Aorta (tissue), 5 donors: ENCODE measurements at regions not wholly inside any gene's neighbourhood (a gene's known extent, or its start where the extent isn't known, plus 50 kb on each side); places are given as distances from the start of the nearest gene placed in this dataset.
"Not testable (repeated sequence)": the region's sequence is repeated elsewhere in the genome, so short reads cannot be mapped to it uniquely, and the experiment has no call there.

Experiments used
- ATAC-seq: fragments of 200-7000 bp; cut with Tn5 transposase; one replicate; pipeline ENCODE4 v1.9.1; 2022; ENCODE audit warnings: moderate library complexity; ENCODE audit not compliant: low FRiP score
- DNase-seq, 2 donors: peaks; one replicate each; pipeline ENCODE4 v3.0.0-alpha.2; 2020
- H3K27ac ChIP-seq, 2 donors: one replicate each; pipeline ENCODE4 v1.5.1; 2013; ENCODE audit warnings: low read length in 2 of 2, mild to moderate bottlenecking in 2 of 2, moderate library complexity in 2 of 2, control low read depth in 1 of 2, inconsistent platforms in 1 of 2, low read depth in 1 of 2
- H3K27me3 ChIP-seq, 2 donors: one replicate each; pipeline ENCODE4 v1.6.1; 2013; ENCODE audit warnings: control low read depth in 1 of 2, low read length in 1 of 2, mild to moderate bottlenecking in 1 of 2, moderate library complexity in 1 of 2; ENCODE audit not compliant: insufficient read depth in 2 of 2, control insufficient read depth in 1 of 2
- H3K36me3 ChIP-seq, 2 donors: one replicate each; pipeline ENCODE4 v1.6.1; 2013; ENCODE audit warnings: control low read depth in 1 of 2, low read length in 1 of 2, mild to moderate bottlenecking in 1 of 2; ENCODE audit not compliant: insufficient read depth in 2 of 2, control insufficient read depth in 1 of 2
- H3K4me1 ChIP-seq, 2 donors: one replicate each; pipeline ENCODE4 v1.6.1; 2013; ENCODE audit warnings: low read length in 2 of 2, control low read depth in 1 of 2, mild to moderate bottlenecking in 1 of 2, moderate library complexity in 1 of 2; ENCODE audit not compliant: insufficient read depth in 2 of 2, control insufficient read depth in 1 of 2
- H3K4me3 ChIP-seq, 2 donors: one replicate each; pipeline ENCODE4 v1.5.1; 2013; ENCODE audit warnings: low read length in 2 of 2, control low read depth in 1 of 2, mild to moderate bottlenecking in 1 of 2
- H3K9me3 ChIP-seq: one replicate; pipeline ENCODE4 v1.6.1; 2013; ENCODE audit warnings: mild to moderate bottlenecking, low read length; ENCODE audit not compliant: control insufficient read depth
- WGBS, 2 donors: extraction: QIAGEN DNeasy Blood & Tissue Kit; methylation state at CpG; one replicate each; pipeline ENCODE4 v1.1.7; 2013; 5-methylcytosine and 5-hydroxymethylcytosine counted together
- intact Hi-C, 2 donors: fragments of 100-400 bp; cut with DNase I; formaldehyde crosslinking; loops; one replicate each; pipeline versions ENCODE4 v1.14.2 to v1.15.0; 2022
- donor health status: healthy with polysubstance abuse.
- donor health status: Bipolar disorder and iron deficiency.
- donor health status: DM: no; HTN: no; CAD: no.
- donor health status: DM: no; HTN: no; CAD: no.
- donor health status: DM: yes; HTN: yes; CAD: no.

DNA sequence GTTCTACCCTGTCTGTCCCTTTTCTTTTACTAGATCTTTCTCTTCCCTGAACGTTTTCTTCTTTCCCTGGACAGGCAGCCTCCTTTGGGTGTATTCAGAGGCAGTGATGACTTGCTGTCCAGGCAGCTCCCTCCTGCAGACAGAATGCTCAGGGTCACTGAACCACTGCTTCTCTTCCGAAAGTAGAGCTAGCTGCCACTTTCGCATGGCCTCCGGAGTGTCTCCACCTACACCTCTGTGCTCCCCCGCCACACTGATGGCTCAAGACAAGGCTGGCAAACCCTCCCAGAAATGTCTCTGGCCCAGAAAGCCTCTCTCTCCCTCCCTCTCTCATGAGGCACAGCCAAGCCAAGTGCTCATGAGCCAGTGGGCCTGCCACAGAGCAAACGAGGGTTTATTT is 207.8 kb downstream of the CDRT15L2 start:
- ATAC-seq (no peak), DNase-seq (no peak)
- Histone ChIP-seq H3K27me3 (no peaks in the 10 kb centered on the region), H3K9me3 (no peaks in the 10 kb centered on the region), H3K4me3 (no peak overlapping the region), H3K27ac (no peak overlapping the region), H3K4me1 (no peaks in the 10 kb centered on the region), H3K36me3 (no peaks in the 10 kb centered on the region)
- intact Hi-C loops: no loop called here
- 54 to 68% methylated on average over 6 of the region's 6 CpGs for WGBS, 2 donors

DNA sequence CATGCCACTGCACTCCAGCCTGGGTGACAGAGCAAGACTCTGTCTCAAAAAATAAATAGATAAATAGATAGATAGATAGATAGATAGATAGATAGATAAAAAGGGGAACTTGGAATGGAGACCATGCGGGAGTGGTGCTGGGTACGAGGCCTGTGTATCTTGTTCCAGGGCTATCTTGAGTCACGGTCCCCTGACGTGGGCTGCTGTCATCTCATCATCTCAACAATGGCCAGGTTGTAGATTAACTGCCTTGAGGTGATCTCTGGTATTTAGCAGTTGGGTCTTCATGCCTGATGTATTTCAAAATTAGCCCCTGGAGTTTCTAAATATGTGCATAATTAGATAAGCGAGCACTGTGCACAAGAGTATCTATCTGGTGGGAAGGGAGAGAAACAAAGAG is 212.1 kb downstream of the CDRT15L2 start:
- DNase-seq (no peak), ATAC-seq (no peak)
- 94 to 98% methylated on average over 5 of the region's 5 CpGs for WGBS, 2 donors
- Histone ChIP-seq H3K9me3 (no peaks in the 10 kb centered on the region), H3K4me3 (no peak overlapping the region), H3K4me1 (no peaks in the 10 kb centered on the region), H3K27ac (no peak overlapping the region), H3K36me3 (no peaks in the 10 kb centered on the region), H3K27me3 (no peaks in the 10 kb centered on the region)
- intact Hi-C loops: no loop called here

DNA sequence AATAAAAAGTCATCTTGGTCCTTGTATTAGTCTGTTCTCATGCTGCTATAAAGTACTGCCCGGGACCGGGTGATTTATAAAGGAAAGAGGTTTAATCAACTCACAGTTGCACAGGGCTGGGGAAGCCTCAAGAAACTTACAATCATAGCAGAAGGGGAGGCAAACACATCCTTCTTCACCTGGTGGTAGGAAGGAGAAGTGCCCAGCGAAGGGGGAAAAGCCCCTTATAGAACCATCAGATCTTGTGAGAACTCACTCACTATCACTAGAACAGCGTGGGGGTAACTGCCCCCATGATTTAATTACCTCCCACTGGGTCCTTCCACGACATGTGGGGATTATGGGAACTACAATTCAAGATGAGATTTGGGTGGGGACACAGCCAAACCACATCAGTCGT is 215.0 kb downstream of the CDRT15L2 start:
- H3K36me3 ChIP-seq, H3K27ac ChIP-seq, DNase-seq, intact Hi-C loops, H3K27me3 ChIP-seq, H3K4me3 ChIP-seq, H3K9me3 ChIP-seq, H3K4me1 ChIP-seq, ATAC-seq: not testable (repeated sequence)
- WGBS, 2 donors: 70 to 76% methylated on average over 6 of the region's 6 CpGs

DNA sequence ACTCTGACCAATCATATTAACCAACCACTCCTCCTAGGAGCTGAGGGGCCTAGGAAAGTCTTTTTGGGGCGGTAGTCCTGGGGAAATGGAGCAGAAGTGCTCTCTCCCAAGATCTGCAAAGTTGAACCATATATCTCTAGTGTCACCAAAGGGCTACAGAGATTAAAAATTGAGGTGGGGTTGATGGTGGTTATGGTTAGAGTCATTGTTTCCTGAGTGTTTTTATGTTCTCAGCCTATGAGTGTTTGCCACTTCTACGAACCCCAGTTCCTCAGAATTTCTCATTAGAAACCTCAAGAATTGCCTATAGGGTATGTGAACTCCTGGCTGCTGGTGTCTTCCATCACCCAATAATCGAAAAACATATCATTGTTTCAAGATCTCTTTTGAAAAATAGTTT is 217.8 kb downstream of the CDRT15L2 start:
- no peaks in the 10 kb centered on the region for H3K9me3 ChIP-seq
- intact Hi-C loops: no loop called here
- no peaks in the 10 kb centered on the region for H3K27me3 ChIP-seq
- H3K27ac ChIP-seq: no peak overlapping the region
- DNase-seq (no peak), ATAC-seq (no peak)
- WGBS, 2 donors: 86% methylated on average over 3 of the region's 3 CpGs
- H3K36me3 ChIP-seq: no peaks in the 10 kb centered on the region
- no peak overlapping the region for H3K4me3 ChIP-seq
- H3K4me1 ChIP-seq: no peaks in the 10 kb centered on the region

DNA sequence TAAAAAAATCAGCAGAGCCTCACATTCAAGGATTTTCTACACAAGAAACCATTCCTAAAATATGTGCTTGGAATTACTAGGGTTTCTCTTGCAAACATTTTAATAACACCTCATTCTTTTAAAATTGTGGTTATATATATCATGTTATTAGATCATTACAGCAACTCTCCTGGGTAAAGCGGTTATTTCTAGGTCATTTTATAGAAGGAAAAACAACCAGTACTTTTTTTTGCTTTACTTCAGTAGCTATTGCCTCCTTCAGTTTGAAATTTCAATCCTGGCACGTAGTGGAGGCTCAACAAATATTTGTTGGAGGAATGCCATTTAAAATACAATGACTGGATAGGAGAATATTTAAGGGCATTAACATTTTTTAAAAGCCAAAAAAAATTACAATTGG is 220.6 kb downstream of the CDRT15L2 start:
- no peak overlapping the region for H3K27ac ChIP-seq
- no peaks in the 10 kb centered on the region for H3K36me3 ChIP-seq
- DNase-seq (no peak), ATAC-seq (no peak)
- H3K27me3 ChIP-seq: no peaks in the 10 kb centered on the region
- intact Hi-C loops: loop anchor here in 1 of 2 donors (5.0 kb wide), 1 partner anchor 192 kb away; no protein-coding TSS in a partner anchor
- 10 to 11% methylated on average over 2 of the region's 2 CpGs for WGBS, 2 donors
- no peaks in the 10 kb centered on the region for H3K9me3 ChIP-seq
- H3K4me1 ChIP-seq: no peaks in the 10 kb centered on the region
- H3K4me3 ChIP-seq: no peak overlapping the region

DNA sequence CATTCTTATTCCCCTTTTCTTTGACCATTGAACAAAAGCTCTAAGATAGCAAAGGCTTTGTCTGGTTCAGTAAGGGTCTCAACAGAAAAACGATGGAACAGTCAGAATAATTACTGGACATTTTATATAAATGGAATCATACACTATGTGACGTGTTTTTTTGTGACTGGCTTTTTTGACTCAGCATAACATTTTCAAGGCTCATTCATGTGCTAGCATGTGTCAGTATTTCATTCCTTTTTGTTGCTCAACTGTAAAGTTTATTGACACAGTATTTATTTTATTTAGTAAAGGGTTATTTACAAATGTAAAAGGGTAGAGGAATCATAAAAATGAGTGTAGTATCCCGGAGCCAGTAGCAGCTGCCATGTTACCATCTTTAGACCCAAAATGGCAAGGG is 226.2 kb downstream of the CDRT15L2 start:
- no peak overlapping the region for H3K27ac ChIP-seq
- H3K9me3 ChIP-seq: no peaks in the 10 kb centered on the region
- H3K4me1 ChIP-seq: no peaks in the 10 kb centered on the region
- ATAC-seq: no peak
- H3K27me3 ChIP-seq: no peaks in the 10 kb centered on the region
- no peaks in the 10 kb centered on the region for H3K36me3 ChIP-seq
- H3K4me3 ChIP-seq: no peak overlapping the region
- intact Hi-C loops: no loop called here
- DNase-seq: no peak
- WGBS, 2 donors: 53 to 58% methylated on average over 3 of the region's 3 CpGs

DNA sequence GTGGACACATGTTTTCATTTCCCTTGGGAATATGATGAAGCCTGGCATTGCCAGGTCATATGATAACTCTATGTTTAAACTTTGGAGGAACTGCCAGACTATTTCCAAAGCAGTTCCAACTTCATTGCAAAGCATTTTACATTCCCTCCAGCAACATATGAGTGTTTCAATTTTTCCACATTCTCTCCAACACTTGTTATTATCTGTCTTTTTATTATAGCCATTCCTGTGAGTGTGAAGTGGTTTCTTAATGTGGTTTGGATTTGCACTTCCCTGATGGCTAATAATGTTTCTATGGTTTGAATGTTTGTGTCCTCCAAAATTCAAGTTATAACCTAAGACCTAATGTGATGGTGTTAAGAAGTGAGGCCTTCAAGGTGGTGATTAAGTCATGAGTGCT is 228.0 kb downstream of the CDRT15L2 start:
- intact Hi-C loops, H3K27me3 ChIP-seq, H3K4me3 ChIP-seq, H3K4me1 ChIP-seq, DNase-seq, H3K36me3 ChIP-seq, H3K27ac ChIP-seq, H3K9me3 ChIP-seq, ATAC-seq: not testable (repeated sequence)

DNA sequence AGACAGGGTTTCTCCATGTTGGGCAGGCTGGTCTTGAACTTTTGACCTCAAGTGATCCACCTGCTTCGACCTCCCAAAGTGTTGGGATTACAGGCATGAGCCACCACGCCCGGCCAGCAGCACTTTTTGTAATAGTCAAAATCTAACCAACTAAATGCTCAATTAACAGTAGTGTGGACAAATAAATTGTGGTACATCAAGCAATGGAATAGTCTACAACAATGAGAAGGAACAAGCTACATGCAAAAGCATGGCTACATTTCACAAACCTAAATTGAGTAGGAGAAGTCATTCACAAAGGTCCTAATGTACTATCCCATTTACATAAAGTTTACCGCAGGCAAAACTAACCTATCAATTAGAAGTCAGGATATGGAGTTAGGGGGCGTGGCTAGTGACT is 227.4 kb downstream of the USP22 start:
- not testable (repeated sequence) for H3K27ac ChIP-seq, H3K4me1 ChIP-seq, H3K36me3 ChIP-seq, DNase-seq, H3K9me3 ChIP-seq, ATAC-seq, H3K4me3 ChIP-seq, H3K27me3 ChIP-seq
- intact Hi-C loops: loop anchor here in 1 of 2 donors (10.0 kb wide), 1 partner anchor 179 kb away; no protein-coding TSS in a partner anchor
- 90 to 91% methylated on average over 5 of the region's 5 CpGs for WGBS, 2 donors

DNA sequence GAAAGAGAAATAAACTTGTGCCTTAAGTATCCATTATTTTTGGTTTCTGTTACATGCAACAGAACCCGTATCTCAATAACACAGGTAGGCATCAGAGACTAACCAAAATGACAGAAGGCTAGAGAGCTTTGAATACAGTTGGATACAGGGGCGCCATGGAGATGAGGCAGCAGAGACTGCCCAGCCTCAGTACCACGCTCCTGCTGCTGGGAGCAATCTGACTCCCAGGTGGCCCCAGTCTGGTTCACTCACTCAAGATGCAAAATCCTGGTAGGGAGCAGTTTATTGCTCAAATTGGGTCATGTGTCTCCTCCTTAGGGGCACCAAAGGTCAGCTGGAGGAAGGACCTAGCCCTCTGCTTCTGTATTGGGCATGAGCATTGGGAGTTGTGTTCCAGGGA is 218.9 kb downstream of the USP22 start:
- WGBS, 2 donors: 62% methylated on average over 3 of the region's 3 CpGs
- Histone ChIP-seq H3K27ac (no peak overlapping the region), H3K4me1 (no peaks in the 10 kb centered on the region), H3K9me3 (peaks cover 4% of the 10 kb centered on the region), H3K27me3 (no peaks in the 10 kb centered on the region), H3K36me3 (no peaks in the 10 kb centered on the region), H3K4me3 (no peak overlapping the region)
- no peak for ATAC-seq
- intact Hi-C loops: no loop called here
- DNase-seq: no peak
